ENCODE measurements at regions not wholly inside any gene's neighbourhood (a gene's known extent, or its start where the extent isn't known, plus 50 kb on each side); places are given as distances from the start of the nearest gene placed in this dataset.

DNA sequence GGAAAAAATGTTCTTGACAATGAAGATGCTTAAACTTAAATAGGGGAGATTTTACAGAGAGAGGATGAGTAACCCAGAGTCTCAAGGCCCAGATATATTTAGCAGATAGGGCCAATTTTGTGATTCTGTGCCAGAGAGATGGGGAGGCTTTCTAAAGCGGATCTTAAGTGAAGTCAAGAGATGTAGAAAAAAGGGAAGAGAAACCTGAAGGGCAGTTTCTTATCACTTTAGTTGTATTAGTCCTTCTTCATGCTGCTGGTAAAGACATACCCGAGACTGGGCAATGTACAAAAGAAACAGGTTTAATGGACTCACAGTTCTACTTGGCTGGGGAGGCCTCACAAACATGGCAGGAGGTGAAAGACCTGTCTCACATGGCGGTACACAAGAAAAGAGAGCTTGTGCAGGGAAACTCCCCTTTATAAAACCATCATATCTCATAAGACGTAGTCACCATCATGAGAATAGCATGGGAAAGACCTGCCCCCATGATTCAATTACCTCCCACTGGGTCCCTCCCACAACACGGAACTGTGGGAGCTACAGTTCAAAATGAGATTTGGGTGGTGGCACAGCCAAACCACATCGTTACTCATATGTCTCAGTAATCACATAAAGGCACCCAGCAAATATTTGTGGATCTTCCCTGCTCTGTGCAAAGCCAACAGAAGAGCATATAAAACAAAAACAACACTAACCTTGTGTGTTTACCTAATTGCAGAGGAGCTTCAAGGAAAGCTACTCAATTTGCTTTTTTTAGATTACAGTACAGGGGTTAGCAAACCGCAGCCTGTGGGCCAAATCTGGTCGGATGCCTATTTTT, 102.6 kb upstream of the MYCBP2 start:
- TF ChIP-seq, protein P1, sequence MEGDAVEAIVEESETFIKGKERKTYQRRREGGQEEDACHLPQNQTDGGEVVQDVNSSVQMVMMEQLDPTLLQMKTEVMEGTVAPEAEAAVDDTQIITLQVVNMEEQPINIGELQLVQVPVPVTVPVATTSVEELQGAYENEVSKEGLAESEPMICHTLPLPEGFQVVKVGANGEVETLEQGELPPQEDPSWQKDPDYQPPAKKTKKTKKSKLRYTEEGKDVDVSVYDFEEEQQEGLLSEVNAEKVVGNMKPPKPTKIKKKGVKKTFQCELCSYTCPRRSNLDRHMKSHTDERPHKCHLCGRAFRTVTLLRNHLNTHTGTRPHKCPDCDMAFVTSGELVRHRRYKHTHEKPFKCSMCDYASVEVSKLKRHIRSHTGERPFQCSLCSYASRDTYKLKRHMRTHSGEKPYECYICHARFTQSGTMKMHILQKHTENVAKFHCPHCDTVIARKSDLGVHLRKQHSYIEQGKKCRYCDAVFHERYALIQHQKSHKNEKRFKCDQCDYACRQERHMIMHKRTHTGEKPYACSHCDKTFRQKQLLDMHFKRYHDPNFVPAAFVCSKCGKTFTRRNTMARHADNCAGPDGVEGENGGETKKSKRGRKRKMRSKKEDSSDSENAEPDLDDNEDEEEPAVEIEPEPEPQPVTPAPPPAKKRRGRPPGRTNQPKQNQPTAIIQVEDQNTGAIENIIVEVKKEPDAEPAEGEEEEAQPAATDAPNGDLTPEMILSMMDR (IDR thresholded peaks at IDR 0.05; ENCODE audit: insufficient read depth, low read length, poor library complexity, severe bottlenecking) = no peak
- no peak for TF ChIP-seq EZH2phosphoT487 (conservative IDR thresholded peaks at IDR 0.05; ENCODE audit: low read length)
